Neural cell (in vitro differentiated cells): ENCODE measurements at regions not wholly inside any gene's neighbourhood (a gene's known extent, or its start where the extent isn't known, plus 50 kb on each side); places are given as distances from the start of the nearest gene placed in this dataset.

ENCODE experiments used
- H2AFZ ChIP-seq: fragments of 200-600, 300-800 bp; sonication (generic), shearing (Covaris generic); 2 replicates; pipeline ENCODE4 v1.6.0; 2014; ENCODE audit warnings: low read depth, mild to moderate bottlenecking, antibody characterized with exemption, low read length, moderate library complexity
- H3F3A ChIP-seq: fragments of 200-600 bp; shearing (Covaris generic); 2 replicates; pipeline ENCODE4 v1.6.1; 2016; ENCODE audit warnings: mild to moderate bottlenecking, moderate library complexity, mixed read lengths, antibody characterized with exemption, low read length; ENCODE audit not compliant: insufficient read depth, poor library complexity, severe bottlenecking
- H3K27ac ChIP-seq: fragments of 200-600, 300-800 bp; sonication (generic), shearing (Covaris generic); 2 replicates; pipeline ENCODE4 v1.5.1; 2014; ENCODE audit warnings: mild to moderate bottlenecking, low read length, moderate library complexity
- H3K27me3 ChIP-seq: fragments of 300-800, 200-600 bp; sonication (generic), shearing (Covaris generic); 2 replicates; pipeline ENCODE4 v1.6.0; 2014; ENCODE audit warnings: mild to moderate bottlenecking, low read depth, low read length, moderate library complexity; ENCODE audit not compliant: insufficient read depth
- H3K36me3 ChIP-seq: fragments of 300-800, 200-600 bp; sonication (generic), shearing (Covaris generic); 2 replicates; pipeline ENCODE4 v1.5.1; 2014; ENCODE audit warnings: mild to moderate bottlenecking, antibody characterized with exemption, low read length, moderate library complexity; ENCODE audit not compliant: insufficient read depth
- H3K4me2 ChIP-seq: fragments of 300-800, 200-600 bp; sonication (generic), shearing (Covaris generic); 2 replicates; pipeline ENCODE4 v1.6.0; 2014; ENCODE audit warnings: mild to moderate bottlenecking, low read length
- H3K4me3 ChIP-seq: fragments of 300-800, 200-600 bp; sonication (generic), shearing (Covaris generic); 2 replicates; pipeline ENCODE4 v1.5.1; 2014; ENCODE audit warnings: mild to moderate bottlenecking, low read length, moderate library complexity
- H3K79me2 ChIP-seq: fragments of 200-600 bp; shearing (Covaris generic); replicated peaks from 2 replicates; pipeline ENCODE4 v1.6.0; 2014; ENCODE audit warnings: mild to moderate bottlenecking, low read length, moderate library complexity; ENCODE audit not compliant: insufficient read depth
- H3K9ac ChIP-seq: fragments of 300-800, 200-600 bp; sonication (generic), shearing (Covaris generic); 2 replicates; pipeline ENCODE4 v1.6.1; 2016; ENCODE audit warnings: mild to moderate bottlenecking, low read length, mixed read lengths
- H3K9me2 ChIP-seq: fragments of 200-600 bp; shearing (Covaris generic); 2 replicates; pipeline ENCODE4 v1.6.1; 2016; ENCODE audit warnings: mild to moderate bottlenecking, low read length, mixed read lengths; ENCODE audit not compliant: insufficient read depth
- H3K9me3 ChIP-seq: fragments of 200-600, 300-800 bp; sonication (generic), shearing (Covaris generic); 2 replicates; pipeline ENCODE4 v1.6.1; 2016; ENCODE audit warnings: mild to moderate bottlenecking, mixed run types, low read length, moderate library complexity, mixed read lengths
- H4K20me1 ChIP-seq: fragments of 200-600 bp; shearing (Covaris generic); 2 replicates; pipeline ENCODE4 v1.6.1; 2016; ENCODE audit warnings: mild to moderate bottlenecking, mixed run types; ENCODE audit not compliant: insufficient read depth
- CTCF ChIP-seq: fragments of 450-650 bp; IDR thresholded peaks from 2 replicates; pipeline ENCODE4 v1.5.1; 2014; ENCODE audit warnings: antibody characterized with exemption, mild to moderate bottlenecking, moderate library complexity; ENCODE audit not compliant: poor library complexity, severe bottlenecking
- EP300 ChIP-seq: fragments of 450-650 bp; conservative IDR thresholded peaks from 2 replicates; pipeline ENCODE4 v1.6.1; 2014; ENCODE audit warnings: antibody characterized with exemption, mild to moderate bottlenecking, moderate library complexity; ENCODE audit not compliant: poor library complexity, severe bottlenecking
- EZH2 ChIP-seq: fragments of 200-600, 300-800 bp; shearing (Covaris generic), sonication (generic); IDR thresholded peaks from 2 replicates; pipeline ENCODE4 v1.6.1; 2014; ENCODE audit warnings: antibody characterized with exemption, low read length, borderline replicate concordance, mild to moderate bottlenecking; ENCODE audit not compliant: insufficient read depth, poor library complexity, severe bottlenecking
- MXI1 ChIP-seq: fragments of 450-650 bp; conservative IDR thresholded peaks from 2 replicates; pipeline ENCODE4 v1.6.1; 2014; ENCODE audit warnings: antibody characterized with exemption, mild to moderate bottlenecking; ENCODE audit not compliant: poor library complexity, severe bottlenecking
- POLR2AphosphoS5 ChIP-seq: IDR thresholded peaks from 2 replicates; pipeline ENCODE4 v1.6.1; 2012
- RAD21 ChIP-seq: fragments of 450-650 bp; conservative IDR thresholded peaks from 2 replicates; pipeline ENCODE4 v1.6.1; 2014; ENCODE audit warnings: antibody characterized with exemption, mild to moderate bottlenecking, moderate library complexity
- REST ChIP-seq: IDR thresholded peaks from 2 replicates; pipeline ENCODE4 v1.6.1; 2012; ENCODE audit warnings: borderline replicate concordance
- SMC3 ChIP-seq: fragments of 450-650 bp; conservative IDR thresholded peaks from 2 replicates; pipeline ENCODE4 v1.6.1; 2014; ENCODE audit warnings: antibody characterized with exemption, mild to moderate bottlenecking, moderate library complexity; ENCODE audit not compliant: poor library complexity
- TAF1 ChIP-seq: IDR thresholded peaks from 2 replicates; pipeline ENCODE4 v1.6.1; 2012; ENCODE audit warnings: low read depth

GRCh38 chr10:78190051-78190825 lies 156.6 kb downstream of the RPS24 start:
- H3K9ac ChIP-seq: no peak overlapping the region
- no peak overlapping the region for H3K27ac ChIP-seq
- H3K9me3 ChIP-seq: no peaks in the 10 kb centered on the region
- H3F3A ChIP-seq: peaks cover 2% of the 10 kb centered on the region
- H3K79me2 ChIP-seq: no peaks in the 10 kb centered on the region
- no peaks in the 10 kb centered on the region for H3K9me2 ChIP-seq
- H3K36me3 ChIP-seq: no peaks in the 10 kb centered on the region
- H3K4me2 ChIP-seq: no peak overlapping the region
- H4K20me1 ChIP-seq: no peaks in the 10 kb centered on the region
- no peaks in the 10 kb centered on the region for H3K27me3 ChIP-seq
- H3K4me3 ChIP-seq: no peak overlapping the region
- no peak for TF ChIP-seq SMC3
- no peak for TF ChIP-seq EP300
- no peak for TF ChIP-seq MXI1
- no peak for TF ChIP-seq TAF1
- TF ChIP-seq CTCF: no peak
- no peak for TF ChIP-seq POLR2AphosphoS5
- TF ChIP-seq REST: no peak
- no peak for TF ChIP-seq EZH2
- no peak for TF ChIP-seq RAD21
- no peak overlapping the region for H2AFZ ChIP-seq

GRCh38 chr10:78191301-78191700 lies 157.6 kb downstream of the RPS24 start:
- no peak overlapping the region for H3K4me2 ChIP-seq
- no peak for TF ChIP-seq CTCF
- no peak for TF ChIP-seq MXI1

More at GRCh38 chr10:78191301-78191700, 157.6 kb downstream of the RPS24 start:
- H3K79me2 ChIP-seq: no peaks in the 10 kb centered on the region
- H3K4me3 ChIP-seq: no peak overlapping the region
- H3K36me3 ChIP-seq: no peaks in the 10 kb centered on the region
- H3F3A ChIP-seq: no peaks in the 10 kb centered on the region
- H4K20me1 ChIP-seq: no peaks in the 10 kb centered on the region
- H3K9me2 ChIP-seq: no peaks in the 10 kb centered on the region
- no peak overlapping the region for H3K27ac ChIP-seq
- no peaks in the 10 kb centered on the region for H3K27me3 ChIP-seq
- H3K9ac ChIP-seq: no peak overlapping the region
- no peaks in the 10 kb centered on the region for H3K9me3 ChIP-seq
- H2AFZ ChIP-seq: no peak overlapping the region
